ENCODE measurements at regions not wholly inside any gene's neighbourhood (a gene's known extent, or its start where the extent isn't known, plus 50 kb on each side); places are given as distances from the start of the nearest gene placed in this dataset.
"Not testable (repeated sequence)": the region's sequence is repeated elsewhere in the genome, so short reads cannot be mapped to it uniquely, and the experiment has no call there.

DNA sequence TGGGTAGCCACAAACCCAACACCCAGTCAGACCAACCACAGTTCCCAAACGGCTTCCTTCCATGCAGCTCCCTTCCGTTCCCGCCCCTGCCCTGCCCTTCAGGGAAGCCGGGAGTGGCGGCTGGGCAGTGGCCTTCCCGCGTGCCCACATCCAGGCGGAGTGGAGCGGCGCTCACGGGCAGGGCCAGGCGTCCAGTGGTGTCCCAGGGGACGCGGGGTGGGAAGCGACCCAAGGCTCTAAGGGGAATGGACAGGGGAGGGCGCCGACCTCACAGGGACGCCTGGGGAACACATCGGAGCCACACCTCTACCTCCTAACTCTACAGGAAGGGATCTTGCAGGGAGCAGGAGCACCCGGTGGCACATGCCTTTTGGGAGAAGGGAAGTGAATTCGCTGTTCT lies 225.9 kb upstream of the MGAT5 start:
- CTCF ChIA-PET, result no interaction called here

DNA sequence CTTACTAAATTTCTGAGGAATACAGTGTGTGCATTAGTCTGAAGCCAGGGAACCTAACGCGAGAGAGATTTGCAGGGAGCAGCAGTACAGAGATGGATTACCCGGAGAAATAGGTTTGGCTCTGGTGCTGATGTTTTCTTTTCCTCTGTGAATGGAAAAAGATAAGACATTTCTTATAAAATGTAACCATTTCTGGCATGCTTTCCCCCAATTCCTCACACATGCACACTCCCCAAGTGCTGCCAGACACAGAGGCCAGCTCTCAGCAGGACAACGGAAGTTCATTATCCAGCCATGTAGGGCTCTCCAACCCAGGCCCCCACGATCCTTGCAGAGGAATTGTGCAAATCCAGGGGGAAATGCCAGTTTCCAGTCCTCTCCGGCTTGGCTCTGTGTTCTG lies 224.5 kb upstream of the MGAT5 start:
- POLR2A ChIA-PET, result no interaction called here
- DNase-seq (ENCODE audit: extremely low spot score), result no peak
- TF ChIP-seq HDGF (IDR thresholded peaks at IDR 0.05; ENCODE audit: borderline replicate concordance) (no peak), CTBP1 (IDR thresholded peaks at IDR 0.05; ENCODE audit: borderline replicate concordance) (no peak), ZNF384 (IDR thresholded peaks at IDR 0.05) (no peak), TARDBP (IDR thresholded peaks at IDR 0.05) (no peak), L3MBTL2 (conservative IDR thresholded peaks at IDR 0.05) (no peak), SP1 (IDR thresholded peaks at IDR 0.05) (no peak), ELF4 (IDR thresholded peaks at IDR 0.05) (no peak), FOXA1 (IDR thresholded peaks at IDR 0.05) (no peak), SUZ12 (IDR thresholded peaks at IDR 0.05) (no peak), NFRKB (IDR thresholded peaks at IDR 0.05) (no peak)
- TF ChIP-seq, protein P1, sequence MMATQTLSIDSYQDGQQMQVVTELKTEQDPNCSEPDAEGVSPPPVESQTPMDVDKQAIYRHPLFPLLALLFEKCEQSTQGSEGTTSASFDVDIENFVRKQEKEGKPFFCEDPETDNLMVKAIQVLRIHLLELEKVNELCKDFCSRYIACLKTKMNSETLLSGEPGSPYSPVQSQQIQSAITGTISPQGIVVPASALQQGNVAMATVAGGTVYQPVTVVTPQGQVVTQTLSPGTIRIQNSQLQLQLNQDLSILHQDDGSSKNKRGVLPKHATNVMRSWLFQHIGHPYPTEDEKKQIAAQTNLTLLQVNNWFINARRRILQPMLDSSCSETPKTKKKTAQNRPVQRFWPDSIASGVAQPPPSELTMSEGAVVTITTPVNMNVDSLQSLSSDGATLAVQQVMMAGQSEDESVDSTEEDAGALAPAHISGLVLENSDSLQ (IDR thresholded peaks at IDR 0.05), result no peak
- CTCF ChIA-PET, result no interaction called here

More for the DNA sequence above, 225.9 kb upstream of the MGAT5 start:
- POLR2A ChIA-PET, result no interaction called here
- no peak for TF ChIP-seq ELF4 (IDR thresholded peaks at IDR 0.05)
- no peak for TF ChIP-seq SUZ12 (IDR thresholded peaks at IDR 0.05)
- TF ChIP-seq HDGF (IDR thresholded peaks at IDR 0.05; ENCODE audit: borderline replicate concordance), result no peak
- no peak for TF ChIP-seq ARNT (IDR thresholded peaks at IDR 0.05)
- TF ChIP-seq CTBP1 (IDR thresholded peaks at IDR 0.05; ENCODE audit: borderline replicate concordance), result no peak
- TF ChIP-seq FOXK2 (IDR thresholded peaks at IDR 0.05), result no peak
- TF ChIP-seq NFRKB (IDR thresholded peaks at IDR 0.05), result no peak
- DNase-seq (ENCODE audit: extremely low spot score), result no peak

DNA sequence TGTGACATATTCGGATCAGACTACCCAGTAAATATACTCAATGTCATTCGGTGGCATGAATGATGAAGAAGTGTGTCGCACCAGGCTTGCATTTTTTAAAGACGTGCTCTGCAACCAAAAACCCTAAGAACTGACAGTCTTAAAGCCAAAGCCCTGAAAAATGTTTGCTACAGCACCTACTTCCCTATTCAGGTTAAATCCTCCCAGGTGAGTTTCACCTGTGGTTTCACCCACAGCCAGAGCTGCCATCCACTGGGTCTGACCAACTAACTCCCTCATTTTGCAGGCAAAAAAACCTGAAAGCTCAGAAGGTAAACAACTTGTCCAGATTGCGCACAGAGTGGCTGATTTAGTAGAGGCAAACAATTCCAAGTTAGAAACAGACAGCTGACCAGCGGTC lies 222.3 kb upstream of the MGAT5 start:
- TF ChIP-seq BHLHE40 (IDR thresholded peaks at IDR 0.05; ENCODE audit: borderline replicate concordance) (no peak), TARDBP (IDR thresholded peaks at IDR 0.05) (no peak), HDGF (IDR thresholded peaks at IDR 0.05; ENCODE audit: borderline replicate concordance) (no peak), ELF4 (IDR thresholded peaks at IDR 0.05) (no peak), FOXK2 (IDR thresholded peaks at IDR 0.05) (no peak), FOXM1 (IDR thresholded peaks at IDR 0.05; ENCODE audit: borderline replicate concordance) (no peak), SUZ12 (IDR thresholded peaks at IDR 0.05) (no peak), CTBP1 (IDR thresholded peaks at IDR 0.05; ENCODE audit: borderline replicate concordance) (no peak), LEF1 (IDR thresholded peaks at IDR 0.05; ENCODE audit: borderline replicate concordance) (no peak), ARNT (IDR thresholded peaks at IDR 0.05) (no peak), L3MBTL2 (conservative IDR thresholded peaks at IDR 0.05) (no peak), FOXA1 (IDR thresholded peaks at IDR 0.05) (no peak), SP1 (IDR thresholded peaks at IDR 0.05) (no peak), ZNF384 (IDR thresholded peaks at IDR 0.05) (no peak), NFRKB (IDR thresholded peaks at IDR 0.05) (no peak)
- TF ChIP-seq, protein P1 (IDR thresholded peaks at IDR 0.05), result no peak
- no peak for DNase-seq (ENCODE audit: extremely low spot score)
- ChIA-PET CTCF (no interaction called here), POLR2A (no interaction called here)

DNA sequence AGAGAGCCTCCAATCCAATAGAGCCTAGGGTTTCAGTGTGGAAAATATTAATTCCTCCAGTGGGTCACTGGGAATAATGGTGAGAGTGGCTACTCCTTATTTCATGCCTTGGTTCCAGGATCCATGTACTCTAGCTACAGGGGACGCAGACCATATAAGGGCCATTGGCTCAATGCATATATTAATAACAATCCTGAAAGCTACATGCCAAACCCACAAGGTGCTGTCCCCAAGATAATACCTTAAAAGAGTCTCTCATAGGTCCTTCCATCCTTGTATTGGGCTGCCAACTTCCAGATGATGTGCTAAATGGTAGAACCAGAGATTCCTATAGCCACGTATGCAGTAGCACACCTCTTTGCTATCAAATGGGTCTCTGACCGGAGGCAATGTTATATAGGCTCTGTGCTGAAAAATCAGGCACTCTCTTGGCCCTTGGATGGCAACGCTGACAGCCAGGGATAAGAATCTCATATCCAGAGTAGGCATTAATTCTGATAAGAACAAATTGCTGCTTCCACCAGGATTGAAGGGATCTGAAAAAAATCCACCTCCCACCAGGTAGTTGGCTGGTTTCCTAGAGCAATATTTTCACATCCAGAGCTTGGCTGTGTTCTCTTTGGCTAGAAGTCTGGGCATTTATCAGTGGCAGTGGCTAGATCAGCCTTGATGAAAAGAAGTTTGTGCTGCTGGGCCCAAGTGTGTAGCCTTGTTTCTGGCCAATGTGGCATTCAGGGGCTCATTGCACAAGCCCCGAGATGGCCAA lies 218.1 kb upstream of the MGAT5 start:
- DNase-seq (ENCODE audit: extremely low spot score), result no peak
- TF ChIP-seq L3MBTL2 (conservative IDR thresholded peaks at IDR 0.05) (no peak), ARNT (IDR thresholded peaks at IDR 0.05) (no peak), FOXM1 (IDR thresholded peaks at IDR 0.05; ENCODE audit: borderline replicate concordance) (no peak), FOXK2 (IDR thresholded peaks at IDR 0.05) (no peak), ZNF384 (IDR thresholded peaks at IDR 0.05) (no peak), LEF1 (IDR thresholded peaks at IDR 0.05; ENCODE audit: borderline replicate concordance) (no peak), SP1 (IDR thresholded peaks at IDR 0.05) (no peak), BHLHE40 (IDR thresholded peaks at IDR 0.05; ENCODE audit: borderline replicate concordance) (no peak), SUZ12 (IDR thresholded peaks at IDR 0.05) (no peak), ELF4 (IDR thresholded peaks at IDR 0.05) (no peak), FOXA1 (IDR thresholded peaks at IDR 0.05) (no peak), NFRKB (IDR thresholded peaks at IDR 0.05) (no peak)
- TF ChIP-seq, protein P1 (IDR thresholded peaks at IDR 0.05), result no peak
- POLR2A ChIA-PET, result no interaction called here
- CTCF ChIA-PET, result no interaction called here

DNA sequence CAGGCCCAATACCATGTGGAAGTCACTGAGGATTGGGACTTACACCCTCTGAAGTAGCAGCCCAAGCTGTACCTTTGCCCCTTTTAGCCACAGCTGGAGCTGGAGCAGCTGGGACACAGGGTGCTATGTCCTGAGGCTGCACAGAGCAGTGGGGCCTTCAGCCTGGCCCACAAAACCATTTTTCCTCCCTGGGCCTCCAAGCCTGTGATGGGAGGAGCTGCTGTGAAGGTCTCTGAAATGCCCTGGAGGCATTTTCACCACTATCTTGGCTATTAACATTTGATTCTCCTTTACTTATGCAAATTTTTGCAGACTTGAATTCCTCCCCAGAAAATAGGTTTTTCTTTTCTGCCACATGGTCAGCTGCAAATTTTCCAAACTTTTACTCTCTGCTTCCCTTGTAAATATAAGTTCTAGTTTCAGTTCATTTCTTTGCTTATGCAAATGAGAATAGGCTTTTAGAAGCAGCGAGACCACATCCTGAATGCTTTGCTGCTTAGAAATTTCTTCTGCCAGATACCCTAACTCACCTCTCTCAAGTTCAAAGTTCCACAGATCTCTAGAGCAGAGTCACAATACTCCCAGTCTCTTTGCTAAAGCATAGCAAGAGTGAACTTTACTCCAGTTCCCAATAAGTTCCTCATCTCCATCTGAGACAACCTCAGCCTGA lies 213.8 kb upstream of the MGAT5 start:
- ChIA-PET POLR2A (no interaction called here), CTCF (no interaction called here)
- DNase-seq (ENCODE audit: extremely low spot score), result no peak
- TF ChIP-seq L3MBTL2 (conservative IDR thresholded peaks at IDR 0.05) (no peak), SP1 (IDR thresholded peaks at IDR 0.05) (no peak), FOXM1 (IDR thresholded peaks at IDR 0.05; ENCODE audit: borderline replicate concordance) (no peak), ZNF384 (IDR thresholded peaks at IDR 0.05) (no peak), CTBP1 (IDR thresholded peaks at IDR 0.05; ENCODE audit: borderline replicate concordance) (no peak), ARNT (IDR thresholded peaks at IDR 0.05) (no peak), SUZ12 (IDR thresholded peaks at IDR 0.05) (no peak), TARDBP (IDR thresholded peaks at IDR 0.05) (no peak)
- TF ChIP-seq, protein P1 (IDR thresholded peaks at IDR 0.05), result no peak

DNA sequence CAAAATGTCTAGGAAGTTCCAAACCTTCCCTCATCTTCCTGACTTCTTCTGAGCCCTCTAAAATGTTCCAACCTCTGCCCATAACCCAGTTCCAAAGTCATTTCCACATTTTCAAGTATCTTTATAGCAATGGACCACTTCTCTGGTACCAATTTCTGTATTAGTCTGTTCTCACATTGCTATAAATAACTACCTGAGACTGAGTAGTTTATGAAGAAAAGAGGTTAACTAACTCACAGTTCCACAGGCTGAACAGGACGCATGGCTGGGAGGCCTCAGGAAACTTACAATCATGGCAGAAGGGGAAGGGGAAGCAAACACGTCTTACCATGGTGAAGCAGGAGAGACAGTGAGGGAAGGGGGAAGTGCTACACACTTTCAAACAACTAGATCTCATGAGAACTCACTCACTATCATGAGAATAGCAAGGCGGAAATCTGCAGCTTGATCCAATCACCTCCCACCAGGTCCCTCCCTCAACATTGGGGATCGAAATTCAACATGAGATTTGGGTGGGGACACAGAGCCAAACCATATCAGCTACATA lies 213.2 kb upstream of the MGAT5 start:
- CTCF ChIA-PET; POLR2A ChIA-PET; DNase-seq (ENCODE audit: extremely low spot score): not testable (repeated sequence)
